DOHH2 (cell line): ENCODE measurements at regions not wholly inside any gene's neighbourhood (a gene's known extent, or its start where the extent isn't known, plus 50 kb on each side); places are given as distances from the start of the nearest gene placed in this dataset.

ENCODE experiments used
- H3F3A ChIP-seq: fragments of 200-600 bp; sonication (generic), shearing (Covaris generic); 2 replicates; pipeline ENCODE4 v1.6.0; 2016; ENCODE audit warnings: antibody characterized with exemption, mild to moderate bottlenecking; ENCODE audit not compliant: control insufficient read depth, insufficient read depth
- H3K27ac ChIP-seq: fragments of 200-600 bp; sonication (generic); 2 replicates; pipeline ENCODE4 v1.5.1; 2014; ENCODE audit warnings: low read depth, mild to moderate bottlenecking, low read length, moderate library complexity
- H3K27me3 ChIP-seq: fragments of 200-600 bp; sonication (generic); 2 replicates; pipeline ENCODE4 v1.6.1; 2014; ENCODE audit warnings: mild to moderate bottlenecking, low read length, mixed read lengths; ENCODE audit not compliant: control insufficient read depth
- H3K36me3 ChIP-seq: fragments of 200-600 bp; sonication (generic); 2 replicates; pipeline ENCODE4 v1.6.1; 2014; ENCODE audit warnings: mild to moderate bottlenecking, low read length, moderate library complexity, mixed read lengths; ENCODE audit not compliant: control insufficient read depth
- H3K4me1 ChIP-seq: fragments of 200-600 bp; sonication (generic); 2 replicates; pipeline ENCODE4 v1.6.1; 2014; ENCODE audit warnings: mild to moderate bottlenecking, low read length, mixed read lengths; ENCODE audit not compliant: control insufficient read depth
- H3K4me2 ChIP-seq: fragments of 200-600 bp; sonication (generic); 2 replicates; pipeline ENCODE4 v1.6.0; 2014; ENCODE audit warnings: mild to moderate bottlenecking, low read length, moderate library complexity
- H3K4me3 ChIP-seq: fragments of 200-600 bp; sonication (generic); 2 replicates; pipeline ENCODE4 v1.5.1; 2014; ENCODE audit warnings: mild to moderate bottlenecking, low read length, mixed read lengths
- H3K79me2 ChIP-seq: fragments of 200-600 bp; sonication (generic); 2 replicates; pipeline ENCODE4 v1.6.1; 2014; ENCODE audit warnings: mild to moderate bottlenecking, low read length, mixed read lengths; ENCODE audit not compliant: control insufficient read depth
- H3K9me2 ChIP-seq: fragments of 200-600 bp; sonication (generic); replicated peaks from 2 replicates; pipeline ENCODE4 v1.6.1; 2014; ENCODE audit warnings: mild to moderate bottlenecking, low read length, mixed read lengths; ENCODE audit not compliant: control insufficient read depth
- H3K9me3 ChIP-seq: fragments of 200-600 bp; sonication (generic); 2 replicates; pipeline ENCODE4 v1.6.1; 2014; ENCODE audit warnings: antibody characterized with exemption, low read length, mixed read lengths; ENCODE audit not compliant: control insufficient read depth, insufficient read depth
- H4K20me1 ChIP-seq: fragments of 200-600 bp; sonication (generic); 2 replicates; pipeline ENCODE4 v1.6.0; 2014; ENCODE audit warnings: low read depth, mild to moderate bottlenecking, antibody characterized with exemption, low read length, moderate library complexity; ENCODE audit not compliant: control insufficient read depth, insufficient read depth
- EZH2phosphoT487 ChIP-seq: fragments of 200-600 bp; sonication (generic); IDR thresholded peaks from 2 replicates; pipeline ENCODE4 v1.6.1; 2017; ENCODE audit warnings: borderline replicate concordance, mild to moderate bottlenecking, antibody characterized with exemption, low read length, moderate library complexity, mixed read lengths
- TF ChIP-seq, protein P1 (sequence below): fragments of 200-600 bp; sonication (generic); IDR thresholded peaks from one replicate; pipeline ENCODE4 v1.5.1; 2014; ENCODE audit warnings: antibody characterized with exemption, mild to moderate bottlenecking, low read depth, low read length; ENCODE audit not compliant: poor library complexity, severe bottlenecking

DNA sequence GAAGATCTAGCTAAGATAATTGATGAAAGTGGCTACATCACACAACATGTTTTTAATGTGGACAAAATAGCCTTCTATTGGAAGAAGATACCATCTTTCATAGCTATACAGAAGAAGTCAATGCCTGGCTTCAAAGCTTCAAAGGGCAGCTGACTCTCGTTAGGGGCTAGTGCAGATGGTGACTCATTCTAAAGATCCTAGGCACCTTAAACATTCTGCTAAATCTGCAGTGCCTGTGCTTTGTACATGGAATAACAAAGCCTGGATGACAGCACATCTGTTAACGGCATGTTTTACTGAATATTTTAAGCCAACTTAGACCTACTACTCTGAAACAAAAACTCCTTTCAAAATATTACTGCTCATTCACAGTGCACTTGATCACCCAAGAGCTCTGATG is 65.6 kb upstream of the USP24 start:
- no peaks in the 10 kb centered on the region for H3K79me2 ChIP-seq
- H3K4me3 ChIP-seq: no peak overlapping the region
- no peaks in the 10 kb centered on the region for H3K9me2 ChIP-seq
- H3K4me1 ChIP-seq: peaks cover 13% of the 10 kb centered on the region
- H3K4me2 ChIP-seq: no peak overlapping the region
- no peaks in the 10 kb centered on the region for H3K9me3 ChIP-seq
- no peaks in the 10 kb centered on the region for H3K36me3 ChIP-seq
- no peak overlapping the region for H3K27ac ChIP-seq
- H3F3A ChIP-seq: no peaks in the 10 kb centered on the region
- TF ChIP-seq, protein P1, sequence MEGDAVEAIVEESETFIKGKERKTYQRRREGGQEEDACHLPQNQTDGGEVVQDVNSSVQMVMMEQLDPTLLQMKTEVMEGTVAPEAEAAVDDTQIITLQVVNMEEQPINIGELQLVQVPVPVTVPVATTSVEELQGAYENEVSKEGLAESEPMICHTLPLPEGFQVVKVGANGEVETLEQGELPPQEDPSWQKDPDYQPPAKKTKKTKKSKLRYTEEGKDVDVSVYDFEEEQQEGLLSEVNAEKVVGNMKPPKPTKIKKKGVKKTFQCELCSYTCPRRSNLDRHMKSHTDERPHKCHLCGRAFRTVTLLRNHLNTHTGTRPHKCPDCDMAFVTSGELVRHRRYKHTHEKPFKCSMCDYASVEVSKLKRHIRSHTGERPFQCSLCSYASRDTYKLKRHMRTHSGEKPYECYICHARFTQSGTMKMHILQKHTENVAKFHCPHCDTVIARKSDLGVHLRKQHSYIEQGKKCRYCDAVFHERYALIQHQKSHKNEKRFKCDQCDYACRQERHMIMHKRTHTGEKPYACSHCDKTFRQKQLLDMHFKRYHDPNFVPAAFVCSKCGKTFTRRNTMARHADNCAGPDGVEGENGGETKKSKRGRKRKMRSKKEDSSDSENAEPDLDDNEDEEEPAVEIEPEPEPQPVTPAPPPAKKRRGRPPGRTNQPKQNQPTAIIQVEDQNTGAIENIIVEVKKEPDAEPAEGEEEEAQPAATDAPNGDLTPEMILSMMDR: no peak
- no peak for TF ChIP-seq EZH2phosphoT487
- peaks cover 3% of the 10 kb centered on the region; the same call in 1 of the 2 replicates for H3K27me3 ChIP-seq
- H4K20me1 ChIP-seq: no peaks in the 10 kb centered on the region

DNA sequence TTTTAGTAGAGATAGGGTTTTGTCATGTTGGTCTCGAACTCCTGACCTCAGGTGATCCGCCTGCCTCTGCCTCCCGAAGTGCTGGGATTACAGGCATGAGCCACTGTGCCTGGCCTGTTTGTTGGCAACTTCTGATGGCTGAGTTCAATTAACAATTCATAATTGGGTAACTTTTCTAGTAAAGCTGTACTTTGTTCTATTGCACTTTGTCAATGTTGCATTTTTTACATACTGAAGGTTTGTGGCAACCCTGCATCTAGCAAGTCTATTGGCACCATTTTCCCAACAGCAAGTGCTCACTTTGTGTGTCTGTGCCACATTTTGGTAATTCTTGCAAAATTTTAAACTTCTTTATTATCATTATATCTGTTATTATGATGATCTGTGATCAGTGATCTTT is 64.5 kb upstream of the USP24 start:
- Histone ChIP-seq H3K4me1 (peaks cover 13% of the 10 kb centered on the region), H3K27me3 (peaks cover 3% of the 10 kb centered on the region; the same call in 1 of the 2 replicates), H3K27ac (no peak overlapping the region), H3F3A (no peaks in the 10 kb centered on the region), H3K79me2 (no peaks in the 10 kb centered on the region), H3K36me3 (no peaks in the 10 kb centered on the region), H3K9me3 (no peaks in the 10 kb centered on the region), H4K20me1 (no peaks in the 10 kb centered on the region), H3K4me2 (no peak overlapping the region), H3K9me2 (no peaks in the 10 kb centered on the region), H3K4me3 (no peak overlapping the region)
- TF ChIP-seq, protein P1: no peak
- TF ChIP-seq EZH2phosphoT487: no peak

DNA sequence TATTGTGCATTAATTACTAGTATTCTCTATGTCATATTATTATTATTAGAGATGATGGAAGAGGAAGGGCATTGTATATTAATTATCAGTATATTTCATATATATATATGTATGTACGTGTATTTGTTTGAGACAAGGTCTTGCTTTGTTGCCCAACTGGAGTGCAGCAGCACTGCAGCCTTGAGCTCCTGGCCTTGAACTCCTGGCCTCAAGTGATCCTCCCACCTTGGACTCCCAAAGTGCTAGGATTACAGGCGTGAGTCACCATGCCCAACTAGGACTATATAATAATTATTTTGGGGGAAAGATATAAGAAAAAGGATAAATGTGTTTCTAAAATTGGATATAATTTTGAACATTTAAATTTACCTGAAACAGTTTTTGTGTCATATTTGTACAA is 63.2 kb upstream of the USP24 start:
- H4K20me1 ChIP-seq: no peaks in the 10 kb centered on the region
- no peak for TF ChIP-seq EZH2phosphoT487
- TF ChIP-seq, protein P1: no peak

More for the DNA sequence above, 63.2 kb upstream of the USP24 start:
- Histone ChIP-seq H3K36me3 (no peaks in the 10 kb centered on the region), H3F3A (no peaks in the 10 kb centered on the region), H3K79me2 (no peaks in the 10 kb centered on the region), H3K4me1 (peaks cover 13% of the 10 kb centered on the region), H3K9me2 (no peaks in the 10 kb centered on the region), H3K27ac (no peak overlapping the region), H3K27me3 (peaks cover 3% of the 10 kb centered on the region; the same call in 1 of the 2 replicates), H3K4me2 (no peak overlapping the region), H3K9me3 (no peaks in the 10 kb centered on the region), H3K4me3 (no peak overlapping the region)
